ENCODE measurements at regions not wholly inside any gene's neighbourhood (a gene's known extent, or its start where the extent isn't known, plus 50 kb on each side); places are given as distances from the start of the nearest gene placed in this dataset.

DNA sequence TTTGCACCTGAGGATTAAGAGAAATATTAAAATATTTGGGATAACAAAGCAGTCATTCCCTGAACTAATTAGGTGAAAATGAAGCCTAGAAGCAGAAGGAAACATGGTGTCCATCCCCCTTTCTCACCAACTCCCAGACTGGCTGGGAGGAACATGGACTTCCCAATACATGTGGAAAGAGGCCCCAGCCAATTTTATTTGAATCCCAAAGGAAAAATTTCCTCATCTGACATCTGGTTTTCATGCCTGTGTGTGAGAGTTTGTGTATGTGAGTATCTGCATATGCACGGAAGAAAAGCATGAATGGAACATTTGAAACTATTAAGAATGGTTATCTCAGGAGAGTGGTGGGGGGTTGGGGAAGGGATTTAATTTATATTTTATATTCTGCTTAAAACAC is 84.3 kb downstream of the COPS8 start:
- no peak for DNase-seq (ENCODE audit: low read depth, low spot score)

- no peak for DNase-seq (ENCODE audit: low read depth, low spot score)
Measured at GRCh38 chr2:237171396-237171795, 85.7 kb downstream of the COPS8 start.

GRCh38 chr2:237171881-237172280 is 86.2 kb downstream of the COPS8 start:
- no peak for DNase-seq (ENCODE audit: low read depth, low spot score)

DNA sequence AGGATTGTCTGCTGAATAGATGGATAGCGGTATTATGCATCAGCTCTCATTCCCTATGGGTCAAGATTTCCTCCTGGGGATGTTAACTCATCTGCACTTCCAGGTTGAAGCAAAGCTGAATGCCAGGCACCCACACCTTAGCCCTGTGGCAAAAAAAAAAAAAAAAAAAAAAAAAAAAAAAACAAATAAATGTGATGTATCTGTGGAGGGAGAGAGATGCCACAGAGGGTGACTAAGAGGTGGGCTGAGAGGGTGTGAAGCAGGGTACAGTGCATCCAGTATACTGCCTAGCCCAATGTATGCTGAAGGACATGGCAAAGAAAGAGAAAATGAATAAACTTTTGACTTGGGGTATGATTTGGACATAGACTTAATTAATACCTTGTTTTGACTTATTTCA is 91.4 kb downstream of the COPS8 start:
- no peak for DNase-seq (ENCODE audit: low read depth, low spot score)

GRCh38 chr2:237177986-237178385 is 92.3 kb downstream of the COPS8 start:
- DNase-seq (ENCODE audit: low read depth, low spot score), result no peak

DNA sequence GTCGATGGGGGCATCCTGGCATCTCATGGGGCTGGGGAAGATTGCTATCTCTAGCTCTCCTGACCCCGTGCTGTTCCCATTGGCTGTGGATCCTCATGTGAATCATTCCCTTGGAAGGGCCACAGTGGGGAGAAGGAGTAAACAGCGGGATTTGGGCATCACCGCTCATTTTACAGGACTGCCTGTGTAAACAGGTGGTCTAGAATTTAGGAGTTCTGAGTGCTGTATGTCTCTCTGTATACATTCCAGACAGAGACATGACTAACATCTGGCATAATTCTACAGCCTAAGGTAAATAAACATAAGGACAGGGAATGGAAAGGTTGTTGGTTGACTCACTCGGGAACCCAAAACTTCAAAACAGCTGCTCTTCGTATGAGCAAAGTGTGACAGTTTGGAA is 92.7 kb downstream of the COPS8 start:
- DNase-seq (ENCODE audit: low read depth, low spot score), result no peak

GRCh38 chr2:237179161-237179560 is 93.5 kb downstream of the COPS8 start:
- no peak for DNase-seq (ENCODE audit: low read depth, low spot score)

- DNase-seq (ENCODE audit: low read depth, low spot score), result no peak
Measured at GRCh38 chr2:237180187-237180586, 94.5 kb downstream of the COPS8 start.

DNA sequence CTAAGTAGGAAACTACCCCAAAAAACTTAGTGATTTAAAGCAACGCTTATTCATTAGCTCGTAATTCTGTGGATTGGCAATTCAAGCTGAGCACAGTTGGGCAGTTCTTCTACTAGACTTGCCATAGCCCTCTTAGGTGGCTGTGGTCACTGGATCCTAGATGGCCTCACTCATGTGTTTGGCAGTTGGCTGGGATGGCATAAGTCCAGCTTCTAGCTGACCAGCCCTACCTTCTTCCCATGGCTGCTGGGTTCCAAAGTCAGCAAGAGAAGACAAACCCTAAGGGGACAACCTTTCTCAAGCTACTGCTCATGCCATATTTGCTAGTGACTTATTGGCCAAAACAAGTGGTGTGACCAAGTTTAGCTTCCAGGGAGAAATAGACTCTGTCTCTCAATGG is 95.3 kb downstream of the COPS8 start:
- no peak for DNase-seq (ENCODE audit: low read depth, low spot score)

DNA sequence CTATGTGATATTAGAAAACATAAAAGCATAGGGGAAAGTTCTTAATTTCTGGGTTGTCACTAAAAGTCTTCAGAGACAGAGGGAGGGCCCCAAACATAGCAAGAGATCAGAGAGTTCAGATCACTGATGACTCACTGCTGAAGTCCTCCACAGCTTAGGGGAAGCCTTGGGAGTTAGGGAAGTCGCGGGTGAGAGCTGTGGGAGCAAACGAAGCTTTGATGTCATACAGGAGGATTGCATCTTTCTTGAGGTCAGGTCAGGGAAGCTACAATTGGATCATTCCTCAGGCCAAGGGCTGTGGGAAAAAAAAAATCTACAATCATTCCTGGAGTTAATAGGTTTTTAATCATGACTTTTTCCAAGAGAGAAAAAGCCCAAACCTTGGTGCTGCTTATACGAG is 96.2 kb downstream of the COPS8 start:
- no peak for DNase-seq (ENCODE audit: low read depth, low spot score)

DNA sequence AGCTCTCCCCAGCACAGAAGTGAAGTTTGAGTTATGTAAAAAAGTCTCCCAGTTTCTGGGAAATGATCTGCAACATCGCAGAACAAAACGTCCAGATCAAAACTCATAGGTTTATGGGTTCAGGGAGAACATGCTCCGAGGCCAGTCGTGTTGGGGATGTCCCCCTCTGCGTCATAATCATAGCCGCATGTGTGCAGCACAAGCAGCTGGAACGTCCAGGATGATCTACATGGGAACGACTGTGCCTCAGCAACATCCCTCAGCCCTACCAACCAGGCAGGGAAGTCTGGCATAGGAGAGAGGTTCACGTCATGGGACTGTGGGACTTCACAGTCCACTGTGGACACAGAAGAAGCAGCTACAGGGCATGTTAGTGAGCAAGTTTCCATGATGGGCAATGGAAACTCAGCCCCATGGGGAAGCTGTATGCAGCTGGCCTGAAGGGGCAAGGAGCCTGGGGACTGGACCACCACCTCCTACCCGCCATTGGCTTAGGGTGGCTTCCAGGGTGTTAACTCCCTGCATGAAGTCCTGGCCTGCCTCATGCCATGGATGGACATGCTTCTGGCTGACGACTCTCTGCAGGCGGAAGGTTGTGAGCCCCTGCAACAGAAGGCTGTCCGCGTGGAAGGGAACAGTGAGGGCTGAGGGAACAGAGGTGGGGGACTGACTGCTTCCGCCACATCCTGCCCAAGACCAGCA is 96.9 kb downstream of the COPS8 start:
- no peak for DNase-seq (ENCODE audit: low read depth, low spot score)

GRCh38 chr2:237184192-237184918 is 98.7 kb downstream of the COPS8 start:
- DNase-seq (ENCODE audit: low read depth, low spot score), result no peak

DNA sequence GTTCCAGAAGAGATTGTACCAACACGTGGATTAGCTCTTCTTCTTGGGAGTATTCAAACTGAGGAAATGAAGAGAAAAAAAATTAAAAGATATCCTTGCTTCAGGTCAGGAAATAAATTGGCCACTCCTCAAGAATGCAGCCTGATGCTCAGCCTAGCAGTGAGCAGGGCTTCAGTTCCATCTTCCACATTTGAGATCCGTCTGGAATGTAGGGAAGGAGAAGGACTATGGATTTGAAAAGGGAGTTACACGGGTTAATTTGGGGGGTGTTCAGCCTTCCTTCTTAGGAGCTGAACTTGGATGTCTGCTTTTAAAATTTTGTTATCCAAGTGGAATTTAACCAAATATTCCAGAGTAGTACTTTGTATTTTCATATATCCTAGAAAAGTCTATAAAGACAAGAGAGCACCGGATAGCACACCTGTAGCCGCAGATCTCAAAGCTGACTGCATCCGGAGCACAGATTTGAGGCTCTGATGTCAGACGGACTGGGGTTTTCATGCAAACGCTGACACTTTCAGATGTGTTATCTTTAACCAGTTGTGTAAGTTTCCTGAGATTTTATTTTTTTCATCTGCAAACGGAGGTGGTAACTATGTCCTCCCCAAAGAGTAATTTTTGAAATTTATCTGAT is 99.3 kb downstream of the COPS8 start:
- DNase-seq (ENCODE audit: low read depth, low spot score), result no peak

DNA sequence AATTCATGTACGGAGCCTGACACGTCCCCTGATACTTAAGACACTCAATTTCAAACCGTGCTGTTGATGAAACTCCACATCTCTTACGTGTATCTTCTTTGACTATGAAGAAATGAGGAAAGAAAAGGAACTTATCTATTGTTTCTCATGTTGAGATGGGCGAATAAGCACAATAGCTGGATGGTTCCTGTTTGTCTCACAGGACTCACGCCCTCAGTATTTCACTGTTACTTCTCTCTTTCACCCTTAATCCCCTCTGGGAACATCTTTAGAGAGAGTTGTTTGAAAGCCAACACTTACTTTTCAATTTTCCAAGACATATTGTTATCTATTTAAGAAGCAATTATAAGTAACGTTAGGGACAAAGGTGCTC is 99.8 kb downstream of the COPS8 start:
- no peak for DNase-seq (ENCODE audit: low read depth, low spot score)

- DNase-seq (ENCODE audit: low read depth, low spot score), result no peak
Measured at GRCh38 chr2:237189799-237190198, 104.1 kb downstream of the COPS8 start.

DNA sequence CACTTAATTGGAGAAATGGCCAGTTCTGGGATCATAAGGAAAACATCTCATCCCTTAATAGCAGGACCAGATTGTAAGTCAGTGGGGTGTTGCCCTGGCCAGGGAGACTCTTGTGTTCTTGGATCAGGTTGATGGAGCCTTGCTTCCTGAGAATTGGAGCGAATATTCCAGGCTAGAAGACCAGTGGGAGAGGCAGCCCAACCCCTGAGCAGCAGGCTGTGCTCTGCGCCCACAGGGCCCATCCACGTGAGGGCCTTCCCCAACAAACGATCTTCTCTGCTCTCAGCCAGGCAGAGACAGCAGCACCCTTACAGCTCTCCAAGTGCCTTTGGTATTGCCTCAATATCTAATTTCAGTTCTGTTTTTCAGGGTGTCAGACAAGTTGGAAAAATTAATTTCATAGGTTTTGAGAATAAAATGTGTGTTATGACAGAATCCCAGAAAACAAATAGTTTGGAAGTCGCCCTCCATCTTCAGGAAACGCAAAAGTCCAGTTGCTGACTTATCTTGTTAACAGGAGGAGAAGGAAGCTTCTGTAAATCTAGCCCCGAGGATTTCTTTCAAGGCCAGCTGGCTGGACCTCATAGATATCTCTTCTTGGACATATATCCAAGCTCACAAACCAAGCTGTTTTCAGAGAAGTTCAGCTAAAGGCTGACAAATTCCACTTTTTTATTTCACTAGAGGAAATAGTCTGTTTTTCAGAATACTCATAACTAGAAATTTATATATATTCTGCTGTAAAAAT is 105.5 kb downstream of the COPS8 start:
- no peak for DNase-seq (ENCODE audit: low read depth, low spot score)

GRCh38 chr2:237191714-237192081 is 106.0 kb downstream of the COPS8 start:
- no peak for DNase-seq (ENCODE audit: low read depth, low spot score)

DNA sequence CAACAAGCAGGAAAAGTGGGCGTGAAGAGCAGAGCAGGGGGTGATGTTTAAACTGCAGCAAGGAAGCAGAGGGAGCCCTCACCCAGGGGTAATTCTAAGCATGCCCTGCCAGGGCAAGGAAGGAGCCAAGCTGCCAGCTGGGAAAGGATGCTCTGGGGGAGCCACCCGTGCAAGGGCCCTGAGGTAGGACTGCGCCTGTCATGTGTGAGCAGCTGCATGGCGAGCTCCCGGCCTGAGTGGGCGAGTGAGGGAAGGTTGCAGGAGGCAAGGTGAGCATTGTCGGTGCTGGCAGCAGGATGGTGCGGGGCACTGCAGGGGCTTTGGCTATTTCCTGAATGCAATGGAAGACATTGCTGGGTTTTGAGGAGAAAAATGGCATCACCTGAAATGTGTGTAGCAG is 107.2 kb downstream of the COPS8 start:
- no peak for DNase-seq (ENCODE audit: low read depth, low spot score)

GRCh38 chr2:237193436-237193835 is 107.7 kb downstream of the COPS8 start:
- no peak for DNase-seq (ENCODE audit: low read depth, low spot score)

GRCh38 chr2:237194081-237194480 is 108.4 kb downstream of the COPS8 start:
- no peak for DNase-seq (ENCODE audit: low read depth, low spot score)

DNA sequence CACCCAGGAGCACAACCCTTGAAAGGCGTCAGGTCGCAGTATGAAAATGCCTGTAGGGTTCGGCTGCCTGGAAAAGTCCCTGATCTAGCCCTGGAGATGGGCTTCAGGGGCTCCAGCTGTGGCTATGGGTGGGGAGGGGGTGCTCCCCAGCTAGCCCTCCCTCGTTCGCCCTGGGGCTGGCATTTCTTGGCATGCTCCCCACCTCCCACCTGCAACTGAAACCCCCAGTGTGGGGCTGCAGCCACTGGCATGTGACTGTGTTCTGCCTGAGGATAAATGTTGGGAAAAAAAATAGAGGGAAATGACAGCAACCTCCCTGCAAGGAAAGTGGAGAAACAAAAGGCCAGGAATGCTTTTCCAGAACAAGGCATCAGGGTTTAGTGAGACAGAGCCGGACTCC is 109.2 kb downstream of the COPS8 start:
- DNase-seq (ENCODE audit: low read depth, low spot score), result no peak

DNA sequence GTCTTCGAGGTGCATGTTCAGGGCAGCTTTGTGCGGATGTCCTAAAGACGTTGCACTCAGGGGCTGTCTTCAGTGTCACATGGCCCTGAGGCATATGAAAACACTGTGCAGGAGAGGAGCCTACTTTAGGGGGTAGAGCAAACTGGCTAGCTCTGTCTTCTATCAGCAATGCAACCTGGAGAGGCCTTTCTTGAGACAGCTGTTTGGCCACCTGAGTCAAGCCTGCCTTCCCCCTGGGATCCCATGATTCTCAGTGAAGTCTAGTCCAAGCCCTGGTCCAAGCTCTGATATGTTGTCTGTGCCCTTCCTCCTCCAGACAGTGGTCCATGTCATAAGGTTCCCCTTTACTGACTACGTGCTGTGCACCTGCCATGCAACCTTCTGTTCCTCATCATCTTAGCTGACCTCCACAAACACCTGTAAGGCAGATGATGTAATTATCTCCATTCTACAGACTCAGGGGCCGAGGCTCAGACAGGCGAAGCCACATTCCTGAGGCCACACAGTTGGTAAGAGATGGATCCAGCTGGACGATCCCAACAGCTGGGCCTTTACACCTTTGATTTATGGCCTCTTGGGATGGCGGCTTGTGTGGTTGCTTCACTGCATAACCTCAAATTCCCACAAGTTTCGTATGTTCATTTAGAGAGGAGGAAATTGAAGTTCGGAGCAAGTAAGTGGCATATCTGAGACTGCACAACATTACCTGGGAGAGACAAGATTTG is 109.9 kb downstream of the COPS8 start:
- no peak for DNase-seq (ENCODE audit: low read depth, low spot score)
